ENCODE measurements at regions not wholly inside any gene's neighbourhood (a gene's known extent, or its start where the extent isn't known, plus 50 kb on each side); places are given as distances from the start of the nearest gene placed in this dataset.

- Mint-ChIP-seq H3K36me3 (ENCODE audit: low read depth) (no peaks in the 10 kb centered on the region), H3K4me3 (no peak overlapping the region), H3K27me3 (no peaks in the 10 kb centered on the region), H3K4me1 (no peaks in the 10 kb centered on the region), H3K9me3 (peaks cover 3% of the 10 kb centered on the region), H3K27ac (no peak overlapping the region)
- TF ChIP-seq CTCF (IDR thresholded peaks at IDR 0.05): no peak
- POLR2A ChIA-PET: no interaction called here
- CTCF ChIA-PET: no interaction called here
- ATAC-seq (ENCODE audit: low read depth) (no peak), DNase-seq (no peak)
- intact Hi-C loops (cut with micrococcal nuclease): loop anchor here (10.0 kb wide), 1 partner anchor 64 kb away; no protein-coding TSS in a partner anchor
These were observed 800.8 kb downstream of the CDH11 start for GRCh38 chr16:64321066-64321465.

GRCh38 chr16:64317601-64318000 is 804.3 kb downstream of the CDH11 start:
- CTCF ChIA-PET: no interaction called here
- intact Hi-C loops (cut with micrococcal nuclease): no loop called here
- H3K4me1 Mint-ChIP-seq: no peaks in the 10 kb centered on the region
- POLR2A ChIA-PET: no interaction called here
- ATAC-seq (ENCODE audit: low read depth) (no peak), DNase-seq (no peak)
- H3K4me3 Mint-ChIP-seq: no peak overlapping the region
- no peak overlapping the region for H3K27ac Mint-ChIP-seq
- H3K27me3 Mint-ChIP-seq: no peaks in the 10 kb centered on the region
- H3K9me3 Mint-ChIP-seq: peaks cover 2% of the 10 kb centered on the region
- H3K36me3 Mint-ChIP-seq (ENCODE audit: low read depth): no peaks in the 10 kb centered on the region
- TF ChIP-seq CTCF (IDR thresholded peaks at IDR 0.05): no peak

- intact Hi-C loops (cut with micrococcal nuclease): no loop called here
- Mint-ChIP-seq H3K27ac (no peak overlapping the region), H3K4me1 (no peaks in the 10 kb centered on the region), H3K9me3 (peaks cover 12% of the 10 kb centered on the region), H3K36me3 (ENCODE audit: low read depth) (no peaks in the 10 kb centered on the region), H3K4me3 (no peak overlapping the region), H3K27me3 (no peaks in the 10 kb centered on the region)
- ATAC-seq (ENCODE audit: low read depth) (no peak), DNase-seq (no peak)
- POLR2A ChIA-PET: no interaction called here
- no peak for TF ChIP-seq CTCF (IDR thresholded peaks at IDR 0.05)
- CTCF ChIA-PET: no interaction called here
These were observed 808.1 kb downstream of the CDH11 start for GRCh38 chr16:64313726-64314125.

GRCh38 chr16:64312980-64313379 is 808.9 kb downstream of the CDH11 start:
- intact Hi-C loops (cut with micrococcal nuclease): no loop called here
- Mint-ChIP-seq H3K4me1 (no peaks in the 10 kb centered on the region), H3K9me3 (peaks cover 15% of the 10 kb centered on the region), H3K27ac (no peak overlapping the region), H3K36me3 (ENCODE audit: low read depth) (no peaks in the 10 kb centered on the region), H3K27me3 (no peaks in the 10 kb centered on the region), H3K4me3 (no peak overlapping the region)
- DNase-seq (no peak), ATAC-seq (ENCODE audit: low read depth) (no peak)
- TF ChIP-seq CTCF (IDR thresholded peaks at IDR 0.05): no peak
- POLR2A ChIA-PET: no interaction called here
- CTCF ChIA-PET: no interaction called here

- DNase-seq (no peak), ATAC-seq (ENCODE audit: low read depth) (no peak)
- Mint-ChIP-seq H3K27me3 (no peaks in the 10 kb centered on the region), H3K27ac (no peak overlapping the region), H3K9me3 (peaks cover 15% of the 10 kb centered on the region), H3K4me3 (no peak overlapping the region), H3K36me3 (ENCODE audit: low read depth) (no peaks in the 10 kb centered on the region), H3K4me1 (no peaks in the 10 kb centered on the region)
- TF ChIP-seq CTCF (IDR thresholded peaks at IDR 0.05): no peak
- CTCF ChIA-PET: no interaction called here
- POLR2A ChIA-PET: no interaction called here
- intact Hi-C loops (cut with micrococcal nuclease): no loop called here
These were observed 809.6 kb downstream of the CDH11 start for GRCh38 chr16:64312292-64312691.

All from activated B cell treated with CpG ODN at 0.5 μM for 24 hours (primary cell).